Stimulated activated naive CD8-positive, alpha-beta T cell treated with anti-CD3 and anti-CD28 coated beads, Interleukin-15, Interleukin-2, amounts not matched to agents 100 ng/mL and 50 ng/mL, for 24 hours (primary cell): ENCODE measurements at regions not wholly inside any gene's neighbourhood (a gene's known extent, or its start where the extent isn't known, plus 50 kb on each side); places are given as distances from the start of the nearest gene placed in this dataset.

Experiments
- H3K27ac Mint-ChIP-seq: one replicate; pipeline ENCODE4 v1.8.0; 2021; ENCODE audit warnings: mild to moderate bottlenecking, mixed read lengths
- H3K27me3 Mint-ChIP-seq: one replicate; pipeline ENCODE4 v1.8.0; 2021; ENCODE audit warnings: mixed read lengths
- H3K36me3 Mint-ChIP-seq: one replicate; pipeline ENCODE4 v1.8.0; 2021; ENCODE audit warnings: low read depth, mixed read lengths
- H3K4me1 Mint-ChIP-seq: one replicate; pipeline ENCODE4 v1.8.0; 2021; ENCODE audit warnings: low read depth, mixed read lengths
- H3K4me3 Mint-ChIP-seq: one replicate; pipeline ENCODE4 v1.8.0; 2021; ENCODE audit warnings: mild to moderate bottlenecking, mixed read lengths
- H3K9me3 Mint-ChIP-seq: one replicate; pipeline ENCODE4 v1.8.0; 2021; ENCODE audit warnings: mixed read lengths

GRCh38 chr11:80649186-80649585 lies 1208.4 kb upstream of the TENM4 start:
- Mint-ChIP-seq H3K27ac (no peak overlapping the region), H3K27me3 (no peaks in the 10 kb centered on the region), H3K4me1 (no peaks in the 10 kb centered on the region), H3K4me3 (no peak overlapping the region), H3K9me3 (peaks cover 8% of the 10 kb centered on the region), H3K36me3 (no peaks in the 10 kb centered on the region)

GRCh38 chr11:80638296-80638695 lies 1197.5 kb upstream of the TENM4 start:
- no peaks in the 10 kb centered on the region for H3K4me1 Mint-ChIP-seq
- no peaks in the 10 kb centered on the region for H3K27me3 Mint-ChIP-seq
- peaks cover 15% of the 10 kb centered on the region for H3K9me3 Mint-ChIP-seq
- H3K36me3 Mint-ChIP-seq: no peaks in the 10 kb centered on the region
- H3K27ac Mint-ChIP-seq: no peak overlapping the region
- no peak overlapping the region for H3K4me3 Mint-ChIP-seq

DNA sequence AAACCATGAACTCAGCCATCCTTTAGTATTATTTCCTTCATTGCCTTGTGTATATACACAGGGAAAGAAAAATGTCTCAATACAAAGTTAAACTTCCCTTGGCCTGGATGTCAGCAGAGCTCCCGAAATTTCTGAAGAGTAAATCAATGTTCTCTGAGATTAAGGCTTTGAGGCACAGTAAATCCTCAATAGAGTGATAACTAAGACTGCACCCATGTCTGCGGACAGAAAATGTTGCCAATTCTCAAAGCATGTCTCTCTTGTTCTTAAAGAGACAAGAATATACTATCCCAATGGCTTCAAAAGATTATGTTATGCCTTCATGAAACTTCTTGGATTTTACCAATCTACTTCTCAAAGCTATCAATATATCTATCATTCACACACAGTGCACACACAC lies 1196.7 kb upstream of the TENM4 start:
- H3K9me3 Mint-ChIP-seq: peaks cover 15% of the 10 kb centered on the region
- H3K4me1 Mint-ChIP-seq: no peaks in the 10 kb centered on the region
- H3K27ac Mint-ChIP-seq: no peak overlapping the region
- no peaks in the 10 kb centered on the region for H3K27me3 Mint-ChIP-seq
- H3K36me3 Mint-ChIP-seq: no peaks in the 10 kb centered on the region
- no peak overlapping the region for H3K4me3 Mint-ChIP-seq

DNA sequence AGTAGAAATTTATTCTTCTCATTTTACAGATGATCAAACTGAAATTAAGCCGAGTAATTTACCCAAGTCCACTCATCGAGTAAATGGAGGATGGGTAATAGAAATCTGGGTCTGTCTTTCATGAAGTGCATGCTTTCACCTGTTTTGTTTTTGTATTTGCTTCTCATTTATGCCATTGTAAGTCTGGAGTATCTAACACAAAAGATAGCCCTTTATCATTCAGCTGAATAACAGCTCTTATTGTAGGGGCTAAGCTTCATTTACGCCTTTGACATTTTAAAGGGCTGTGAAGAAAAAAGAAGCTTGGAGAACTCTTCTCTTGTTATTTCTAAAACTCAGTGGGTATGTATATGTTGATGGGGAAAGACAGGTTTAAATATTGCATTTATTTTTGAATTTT lies 1196.2 kb upstream of the TENM4 start:
- no peaks in the 10 kb centered on the region for H3K4me1 Mint-ChIP-seq
- no peaks in the 10 kb centered on the region for H3K36me3 Mint-ChIP-seq
- no peak overlapping the region for H3K27ac Mint-ChIP-seq
- H3K27me3 Mint-ChIP-seq: no peaks in the 10 kb centered on the region
- H3K4me3 Mint-ChIP-seq: no peak overlapping the region
- peaks cover 12% of the 10 kb centered on the region for H3K9me3 Mint-ChIP-seq

- no peaks in the 10 kb centered on the region for H3K27me3 Mint-ChIP-seq
- H3K27ac Mint-ChIP-seq: no peak overlapping the region
- no peak overlapping the region for H3K4me3 Mint-ChIP-seq
- peaks cover 10% of the 10 kb centered on the region for H3K9me3 Mint-ChIP-seq
- no peaks in the 10 kb centered on the region for H3K4me1 Mint-ChIP-seq
- no peaks in the 10 kb centered on the region for H3K36me3 Mint-ChIP-seq
Observed at GRCh38 chr11:80635178-80635577, 1194.3 kb upstream of the TENM4 start.

DNA sequence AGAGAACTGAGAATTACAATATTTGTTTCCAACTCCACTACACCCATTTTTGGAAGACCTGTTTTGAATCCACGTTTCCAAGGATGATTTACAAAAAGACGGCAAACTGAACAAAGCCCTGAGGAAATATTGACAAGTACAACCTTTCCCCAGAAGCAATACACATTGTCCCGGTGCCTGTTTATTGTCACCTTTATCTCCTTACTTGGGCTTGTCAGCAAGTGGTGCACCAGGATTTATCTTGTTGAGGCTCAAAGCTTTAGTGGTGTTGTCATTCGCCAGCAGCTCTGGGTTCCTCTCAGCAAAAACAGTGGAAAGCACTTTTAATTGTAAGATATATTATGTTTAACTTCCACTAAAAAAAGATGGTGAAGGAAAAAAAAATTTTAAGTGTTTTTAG lies 1191.9 kb upstream of the TENM4 start:
- Mint-ChIP-seq H3K27me3 (no peaks in the 10 kb centered on the region), H3K36me3 (no peaks in the 10 kb centered on the region), H3K4me3 (no peak overlapping the region)

GRCh38 chr11:80632156-80632555 lies 1191.3 kb upstream of the TENM4 start:
- H3K36me3 Mint-ChIP-seq: no peaks in the 10 kb centered on the region
- H3K27me3 Mint-ChIP-seq: no peaks in the 10 kb centered on the region
- no peaks in the 10 kb centered on the region for H3K4me1 Mint-ChIP-seq
- H3K27ac Mint-ChIP-seq: no peak overlapping the region
- no peak overlapping the region for H3K4me3 Mint-ChIP-seq
- H3K9me3 Mint-ChIP-seq: peaks cover 12% of the 10 kb centered on the region

More for the DNA sequence above, 1191.9 kb upstream of the TENM4 start:
- Mint-ChIP-seq H3K9me3 (peaks cover 11% of the 10 kb centered on the region), H3K27ac (no peak overlapping the region), H3K4me1 (no peaks in the 10 kb centered on the region)

DNA sequence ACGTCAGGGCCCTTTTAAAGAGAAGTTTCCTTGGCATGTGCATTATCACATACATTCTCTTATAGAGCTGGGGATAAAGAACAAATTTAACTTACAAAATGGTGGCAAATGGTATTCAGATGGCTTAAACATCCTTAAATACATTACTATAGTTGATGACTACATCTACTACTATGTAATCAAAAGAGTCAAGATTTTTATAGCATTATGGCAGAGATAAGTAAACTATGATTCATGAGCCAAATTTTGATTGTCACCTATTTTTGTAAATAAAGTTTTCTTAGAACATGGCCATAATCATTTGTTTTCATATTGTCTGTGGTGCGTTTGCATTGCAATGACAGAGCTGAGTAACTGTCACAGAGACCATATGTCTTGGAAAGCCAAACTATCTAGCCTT lies 1188.6 kb upstream of the TENM4 start:
- no peaks in the 10 kb centered on the region for H3K36me3 Mint-ChIP-seq
- H3K4me1 Mint-ChIP-seq: no peaks in the 10 kb centered on the region
- H3K27ac Mint-ChIP-seq: no peak overlapping the region
- H3K27me3 Mint-ChIP-seq: no peaks in the 10 kb centered on the region
- no peak overlapping the region for H3K4me3 Mint-ChIP-seq
- H3K9me3 Mint-ChIP-seq: peaks cover 12% of the 10 kb centered on the region

DNA sequence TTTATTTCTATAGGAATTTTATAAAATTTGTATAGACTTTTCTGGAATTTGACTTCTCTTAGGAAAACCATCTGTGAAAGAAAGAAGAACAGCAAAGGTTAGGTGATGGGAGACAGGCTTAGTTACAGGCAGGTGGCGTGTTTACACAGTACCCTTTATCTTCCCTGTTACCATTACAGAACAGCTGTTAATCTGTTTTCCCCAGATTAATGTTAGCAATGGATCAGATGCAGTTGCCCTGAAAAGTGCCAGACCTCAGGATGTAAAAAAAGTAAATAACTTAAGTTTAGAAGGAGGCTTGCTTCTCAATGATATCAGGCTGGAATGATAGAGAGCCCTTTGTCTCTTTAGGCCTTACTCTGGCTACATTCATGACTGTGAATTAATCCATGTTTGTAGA lies 1186.5 kb upstream of the TENM4 start:
- Mint-ChIP-seq H3K4me1 (no peaks in the 10 kb centered on the region), H3K27me3 (no peaks in the 10 kb centered on the region), H3K27ac (no peak overlapping the region), H3K9me3 (peaks cover 12% of the 10 kb centered on the region), H3K4me3 (no peak overlapping the region), H3K36me3 (no peaks in the 10 kb centered on the region)

- no peaks in the 10 kb centered on the region for H3K4me1 Mint-ChIP-seq
- H3K27ac Mint-ChIP-seq: no peak overlapping the region
- no peak overlapping the region for H3K4me3 Mint-ChIP-seq
- no peaks in the 10 kb centered on the region for H3K36me3 Mint-ChIP-seq
- peaks cover 12% of the 10 kb centered on the region for H3K9me3 Mint-ChIP-seq
- H3K27me3 Mint-ChIP-seq: no peaks in the 10 kb centered on the region
Observed at GRCh38 chr11:80626721-80627120, 1185.9 kb upstream of the TENM4 start.

DNA sequence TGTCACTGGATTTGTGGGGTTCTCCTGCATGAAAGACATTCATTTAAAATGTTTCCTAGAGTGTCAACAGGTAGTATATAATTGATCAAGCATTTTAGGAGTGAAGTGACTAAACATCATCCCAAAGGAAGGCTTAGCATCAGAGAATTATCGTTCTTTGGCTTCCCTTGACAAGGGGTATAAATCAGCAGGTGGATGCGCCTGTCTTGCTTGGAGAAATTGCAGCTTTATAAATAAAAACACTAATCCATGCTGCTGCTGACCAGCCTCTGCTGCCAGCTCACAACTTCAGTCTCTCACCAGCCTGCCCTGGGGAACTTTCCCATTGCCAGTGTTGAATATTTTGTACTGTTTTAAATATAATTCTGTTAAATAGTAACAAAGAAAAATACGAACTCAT lies 1184.7 kb upstream of the TENM4 start:
- Mint-ChIP-seq H3K36me3 (no peaks in the 10 kb centered on the region), H3K27ac (no peak overlapping the region), H3K4me3 (no peak overlapping the region), H3K9me3 (peaks cover 10% of the 10 kb centered on the region), H3K4me1 (no peaks in the 10 kb centered on the region), H3K27me3 (no peaks in the 10 kb centered on the region)

DNA sequence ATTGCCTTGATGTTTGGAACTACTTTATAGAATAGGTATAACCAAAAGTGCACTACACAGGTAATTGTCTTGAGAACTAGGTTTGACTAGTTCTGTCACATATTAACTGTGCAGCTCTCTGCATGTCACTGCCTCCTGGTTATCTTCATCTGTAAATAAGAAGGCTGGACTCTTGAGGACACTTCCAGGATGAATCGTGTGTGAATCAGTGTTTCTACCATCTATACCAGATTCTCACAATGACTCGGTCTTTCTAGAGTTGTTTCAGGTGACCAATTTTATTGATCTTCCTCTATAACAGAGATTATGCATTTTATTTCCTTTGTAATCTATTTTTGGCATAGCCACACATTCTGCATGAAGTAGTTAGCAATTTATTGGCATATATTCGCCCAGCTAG lies 1181.0 kb upstream of the TENM4 start:
- no peaks in the 10 kb centered on the region for H3K4me1 Mint-ChIP-seq
- H3K27ac Mint-ChIP-seq: no peak overlapping the region
- H3K36me3 Mint-ChIP-seq: no peaks in the 10 kb centered on the region
- no peak overlapping the region for H3K4me3 Mint-ChIP-seq
- no peaks in the 10 kb centered on the region for H3K9me3 Mint-ChIP-seq
- no peaks in the 10 kb centered on the region for H3K27me3 Mint-ChIP-seq

DNA sequence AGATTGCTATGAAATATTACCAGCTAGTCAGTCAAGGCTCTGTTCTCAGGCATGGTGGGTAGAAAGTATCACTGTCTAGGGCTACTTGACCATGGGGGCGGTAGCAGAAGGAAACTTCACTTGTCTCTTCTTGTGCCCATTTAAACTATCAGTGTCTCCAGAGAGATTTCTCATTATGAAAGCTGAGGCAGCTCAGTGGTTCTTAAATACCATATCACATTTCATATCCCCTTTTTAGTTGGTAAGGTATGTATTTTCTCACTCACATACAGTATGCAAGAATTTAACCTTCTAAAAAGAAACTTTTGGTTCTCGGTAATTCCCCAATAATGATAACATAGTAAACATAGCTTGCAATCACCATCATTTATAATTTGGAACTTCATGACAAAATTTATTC lies 1180.0 kb upstream of the TENM4 start:
- Mint-ChIP-seq H3K27ac (no peak overlapping the region), H3K27me3 (no peaks in the 10 kb centered on the region)

GRCh38 chr11:80617156-80617555 lies 1176.3 kb upstream of the TENM4 start:
- Mint-ChIP-seq H3K27ac (no peak overlapping the region), H3K36me3 (no peaks in the 10 kb centered on the region), H3K4me3 (no peak overlapping the region), H3K27me3 (no peaks in the 10 kb centered on the region), H3K9me3 (peaks cover 14% of the 10 kb centered on the region), H3K4me1 (no peaks in the 10 kb centered on the region)

More for the DNA sequence above, 1180.0 kb upstream of the TENM4 start:
- no peaks in the 10 kb centered on the region for H3K4me1 Mint-ChIP-seq
- H3K4me3 Mint-ChIP-seq: no peak overlapping the region
- H3K36me3 Mint-ChIP-seq: no peaks in the 10 kb centered on the region
- H3K9me3 Mint-ChIP-seq: peaks cover 1% of the 10 kb centered on the region

DNA sequence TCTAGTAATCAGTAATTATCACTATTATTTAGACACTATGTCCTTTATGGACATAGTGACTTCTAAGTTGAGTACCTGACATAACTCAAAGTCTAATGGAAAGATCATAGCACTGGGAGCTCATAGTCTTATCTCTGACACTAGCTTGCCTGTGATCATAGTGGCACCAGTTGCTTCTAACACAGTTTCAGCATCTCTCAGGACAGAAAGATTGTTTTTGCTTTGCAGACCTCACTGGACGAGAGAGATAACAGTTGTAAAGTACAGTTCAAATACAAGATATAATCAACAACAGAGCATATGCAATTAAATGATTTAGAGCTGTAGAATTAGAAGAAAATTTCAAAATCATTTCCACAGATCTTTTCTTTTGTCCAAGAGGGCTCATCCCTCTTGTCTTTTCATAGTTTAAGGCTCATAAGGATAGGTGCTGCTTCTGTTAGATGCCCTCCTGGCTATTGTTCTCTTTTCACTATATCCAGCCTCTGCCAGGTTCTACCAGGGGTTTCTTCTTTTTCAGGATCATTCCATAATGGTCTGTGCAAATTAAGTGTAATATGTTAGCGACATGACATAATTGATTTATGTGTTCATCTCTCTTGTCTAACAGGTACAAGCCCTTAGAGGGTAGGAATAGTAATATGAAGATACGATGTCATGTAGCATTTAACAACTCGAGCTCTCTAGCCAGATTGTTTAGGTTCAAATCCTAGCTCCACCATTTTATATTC lies 1175.4 kb upstream of the TENM4 start:
- H3K27ac Mint-ChIP-seq: no peak overlapping the region
- H3K4me1 Mint-ChIP-seq: no peaks in the 10 kb centered on the region
- no peaks in the 10 kb centered on the region for H3K27me3 Mint-ChIP-seq
- H3K4me3 Mint-ChIP-seq: no peak overlapping the region
- H3K36me3 Mint-ChIP-seq: no peaks in the 10 kb centered on the region
- peaks cover 15% of the 10 kb centered on the region for H3K9me3 Mint-ChIP-seq

- Mint-ChIP-seq H3K4me3 (no peak overlapping the region), H3K27me3 (no peaks in the 10 kb centered on the region), H3K27ac (no peak overlapping the region), H3K9me3 (peaks cover 20% of the 10 kb centered on the region), H3K4me1 (no peaks in the 10 kb centered on the region), H3K36me3 (no peaks in the 10 kb centered on the region)
Observed at GRCh38 chr11:80613655-80614054, 1172.8 kb upstream of the TENM4 start.
